ENCODE measurements at regions not wholly inside any gene's neighbourhood (a gene's known extent, or its start where the extent isn't known, plus 50 kb on each side); places are given as distances from the start of the nearest gene placed in this dataset.
A peak's percentile ranks its signal among the peaks of the same experiment; 100 is the strongest.
"Not testable (repeated sequence)": the region's sequence is repeated elsewhere in the genome, so short reads cannot be mapped to it uniquely, and the experiment has no call there.

DNA sequence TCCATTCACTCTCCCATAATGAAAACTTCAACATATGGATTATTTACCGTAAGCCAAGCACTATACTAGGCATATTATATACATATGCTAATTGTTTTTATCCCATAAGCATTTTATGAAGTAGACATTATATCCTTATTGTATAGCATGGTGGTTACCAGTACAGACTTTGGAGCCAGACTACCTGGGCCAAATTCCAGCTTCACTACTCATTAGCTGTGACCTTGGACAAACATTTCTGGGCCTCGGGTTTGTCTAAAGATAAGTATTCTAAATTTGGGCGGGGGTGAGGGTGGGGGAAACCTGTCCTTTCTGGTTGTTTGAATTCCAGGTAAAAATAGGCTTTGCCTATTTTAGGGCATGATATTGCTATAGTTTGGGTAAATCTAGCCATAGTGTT is 66.5 kb upstream of the P2RY1 start:
- ATAC-seq (ENCODE audit: low read depth in 2 of 2) (no peak), DNase-seq (no peak)
- Mint-ChIP-seq H3K9me3 (peaks cover 5 to 19% (median 14%) of the 10 kb centered on the region in 7 donors), H3K4me1 (no peaks in the 10 kb centered on the region), H3K27me3 (peaks cover 0 to 8% (median 0%) of the 10 kb centered on the region in 3 donors), H3K27ac (no peak overlapping the region), H3K36me3 (peaks cover 2 to 7% of the 10 kb centered on the region in 2 donors), H3K4me3 (no peak overlapping the region)

DNA sequence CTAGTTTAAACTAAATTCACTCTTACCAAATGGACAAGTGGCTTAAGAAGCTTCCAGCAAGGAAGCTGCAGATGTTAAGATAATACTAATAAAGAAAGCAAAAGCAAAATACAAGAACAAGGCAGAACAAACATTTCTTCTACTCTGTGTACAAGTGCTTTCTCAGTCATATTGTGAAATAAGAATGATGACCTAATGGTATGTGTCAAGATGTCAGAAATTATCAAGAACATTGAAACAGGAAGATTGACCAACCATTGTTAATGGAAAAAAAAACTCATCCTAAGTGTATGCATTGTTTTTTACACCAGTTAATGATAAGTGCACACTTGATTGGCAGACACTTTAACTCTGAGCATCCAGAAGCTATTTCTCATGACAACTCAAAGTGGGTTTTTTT is 65.4 kb upstream of the P2RY1 start:
- Mint-ChIP-seq H3K36me3 (peaks cover 0 to 5% of the 10 kb centered on the region in 2 donors), H3K27ac (no peak overlapping the region), H3K9me3 (peaks cover 5 to 12% (median 8%) of the 10 kb centered on the region in 7 donors), H3K4me1 (peaks cover 0 to 5% (median 0%) of the 10 kb centered on the region in 3 donors), H3K4me3 (no peak overlapping the region), H3K27me3 (peaks cover 0 to 8% (median 0%) of the 10 kb centered on the region in 3 donors)
- ATAC-seq (ENCODE audit: low read depth in 2 of 2) (no peak), DNase-seq (no peak)

DNA sequence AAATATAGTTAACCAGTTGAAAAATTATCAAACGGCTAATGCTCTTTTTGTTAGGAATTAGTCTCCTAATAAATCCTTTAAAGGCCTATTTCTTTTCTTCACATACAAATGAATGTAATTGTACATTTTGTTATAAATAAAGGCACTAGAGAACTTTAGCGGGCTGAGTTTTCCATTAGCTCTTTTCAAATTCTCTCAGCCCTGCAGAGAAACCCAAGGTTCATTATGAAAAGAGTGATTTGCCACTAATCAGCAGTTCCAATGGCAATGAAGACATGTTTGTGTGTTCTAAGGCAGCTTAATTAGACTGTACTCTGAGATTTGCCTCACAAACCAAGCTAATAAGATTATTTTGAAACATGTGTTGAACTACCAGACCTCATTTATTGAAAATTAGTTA is 64.6 kb upstream of the P2RY1 start:
- Mint-ChIP-seq H3K4me1 (peaks cover 0 to 7% (median 0%) of the 10 kb centered on the region in 3 donors), H3K36me3 (peaks cover 0 to 5% of the 10 kb centered on the region in 2 donors), H3K27ac (no peak overlapping the region), H3K4me3 (no peak overlapping the region), H3K27me3 (peaks cover 0 to 2% (median 0%) of the 10 kb centered on the region in 3 donors), H3K9me3 (peaks cover 0 to 6% (median 3%) of the 10 kb centered on the region in 7 donors)
- ATAC-seq (ENCODE audit: low read depth in 2 of 2) (no peak), DNase-seq (no peak)

DNA sequence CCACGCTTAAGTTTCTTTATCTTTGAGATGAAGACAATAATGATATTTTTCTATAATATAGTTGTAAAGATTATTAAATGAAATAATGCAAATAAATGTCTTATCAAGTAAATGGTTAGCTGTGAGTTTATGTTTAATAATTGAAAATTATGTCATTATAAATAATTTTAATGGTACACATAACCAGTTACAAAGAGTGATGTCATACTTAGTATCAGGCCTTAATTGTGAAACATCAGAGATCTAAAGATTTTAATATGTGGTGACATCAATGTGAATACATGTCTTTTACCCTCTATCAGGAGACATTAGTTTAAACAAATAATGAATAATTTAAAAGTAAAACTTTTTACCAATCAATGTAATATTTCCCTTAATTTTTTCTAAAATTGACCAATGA is 63.8 kb upstream of the P2RY1 start:
- Mint-ChIP-seq H3K27ac (no peak overlapping the region), H3K4me1 (peaks cover 0 to 7% (median 0%) of the 10 kb centered on the region in 3 donors), H3K36me3 (peaks cover 0 to 5% of the 10 kb centered on the region in 2 donors), H3K27me3 (no peaks in the 10 kb centered on the region), H3K4me3 (no peak overlapping the region), H3K9me3 (peaks cover 0 to 6% (median 0%) of the 10 kb centered on the region in 7 donors)
- DNase-seq (no peak), ATAC-seq (ENCODE audit: low read depth in 2 of 2) (no peak)

DNA sequence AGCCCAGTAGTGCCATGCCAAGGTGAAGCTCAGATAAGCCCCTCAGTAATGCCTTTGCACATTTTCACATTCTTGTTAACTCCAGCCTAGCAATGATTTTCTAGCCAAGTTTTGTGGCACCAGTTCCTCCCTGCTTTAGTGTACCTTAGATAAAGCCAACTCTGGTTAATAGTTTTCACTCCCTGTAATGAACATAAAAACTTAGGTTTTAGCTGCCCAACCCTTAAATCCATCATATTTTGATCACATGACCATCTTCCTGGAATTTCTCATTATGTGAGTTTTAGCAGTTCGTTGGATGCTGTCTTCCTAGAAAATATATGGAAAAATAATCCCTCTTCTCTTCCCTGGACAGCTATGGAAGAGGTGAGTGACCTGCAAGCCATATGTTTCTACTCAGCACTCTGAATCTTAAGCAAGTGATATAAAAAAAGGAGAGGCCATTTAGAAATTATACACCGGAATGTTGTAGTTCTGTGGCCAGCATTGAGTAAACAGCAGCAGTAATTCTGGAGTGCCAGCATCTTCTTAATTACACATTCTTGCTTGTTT is 62.2 kb upstream of the P2RY1 start:
- H3K4me3 Mint-ChIP-seq, result no peak overlapping the region
- H3K27ac Mint-ChIP-seq, result no peak overlapping the region
- ATAC-seq (ENCODE audit: low read depth in 2 of 2), result no peak
- H3K4me1 Mint-ChIP-seq, result peaks cover 0 to 7% (median 0%) of the 10 kb centered on the region in 3 donors
- no peak for DNase-seq
- H3K9me3 Mint-ChIP-seq, result peaks cover 0 to 9% (median 4%) of the 10 kb centered on the region in 7 donors
- no peaks in the 10 kb centered on the region for H3K27me3 Mint-ChIP-seq
- peaks cover 0 to 5% of the 10 kb centered on the region in 2 donors for H3K36me3 Mint-ChIP-seq

DNA sequence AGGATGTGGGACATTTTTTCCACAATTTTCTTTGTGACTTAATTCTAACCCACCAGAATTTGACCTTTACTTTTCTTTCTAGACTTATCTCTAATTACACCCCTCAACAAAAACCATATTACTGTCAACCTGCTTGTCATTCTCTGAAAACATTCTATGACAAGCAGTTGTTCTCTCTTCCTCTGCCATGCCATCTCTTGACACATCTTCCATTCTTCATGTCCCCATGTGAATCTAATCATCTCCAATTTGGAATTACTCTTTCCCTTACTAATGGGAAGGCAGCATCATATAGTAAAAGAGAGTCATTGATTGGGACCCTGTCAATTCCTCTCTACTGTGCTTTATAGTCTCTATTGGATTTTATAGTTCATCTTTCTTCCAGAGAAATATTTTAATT is 61.3 kb upstream of the P2RY1 start:
- ATAC-seq (ENCODE audit: low read depth in 2 of 2), result no peak
- Mint-ChIP-seq H3K4me1 (peaks cover 0 to 7% (median 0%) of the 10 kb centered on the region in 3 donors), H3K36me3 (peaks cover 0 to 5% of the 10 kb centered on the region in 2 donors), H3K27ac (peak overlapping the region in 1 of 6 donors; percentile 3), H3K4me3 (no peak overlapping the region), H3K27me3 (no peaks in the 10 kb centered on the region), H3K9me3 (peaks cover 0 to 6% (median 3%) of the 10 kb centered on the region in 7 donors)
- no peak for DNase-seq

DNA sequence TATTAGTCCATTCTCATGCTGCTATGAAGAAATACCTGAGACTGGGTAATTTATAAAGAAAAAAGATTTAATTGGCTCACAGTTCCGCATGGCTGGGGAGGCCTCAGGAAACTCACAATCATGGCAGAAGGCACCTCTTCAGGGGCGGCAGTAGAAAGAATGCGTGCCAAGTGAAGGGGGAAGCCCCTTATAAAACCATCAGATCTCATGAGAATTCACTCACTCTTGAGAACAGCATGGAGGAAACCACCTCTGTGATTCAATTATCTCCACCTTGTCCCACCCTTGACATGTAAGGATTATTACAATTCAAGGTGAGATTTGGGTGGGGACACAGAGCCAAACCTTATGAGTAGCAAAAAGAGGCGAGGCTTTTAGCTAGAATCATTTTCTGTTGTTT is 60.7 kb upstream of the P2RY1 start:
- not testable (repeated sequence) for H3K9me3 Mint-ChIP-seq, H3K36me3 Mint-ChIP-seq, H3K4me3 Mint-ChIP-seq, H3K27ac Mint-ChIP-seq, H3K27me3 Mint-ChIP-seq, H3K4me1 Mint-ChIP-seq, DNase-seq
- peak; percentile 21 to 27 for ATAC-seq (ENCODE audit: low read depth in 2 of 2)

DNA sequence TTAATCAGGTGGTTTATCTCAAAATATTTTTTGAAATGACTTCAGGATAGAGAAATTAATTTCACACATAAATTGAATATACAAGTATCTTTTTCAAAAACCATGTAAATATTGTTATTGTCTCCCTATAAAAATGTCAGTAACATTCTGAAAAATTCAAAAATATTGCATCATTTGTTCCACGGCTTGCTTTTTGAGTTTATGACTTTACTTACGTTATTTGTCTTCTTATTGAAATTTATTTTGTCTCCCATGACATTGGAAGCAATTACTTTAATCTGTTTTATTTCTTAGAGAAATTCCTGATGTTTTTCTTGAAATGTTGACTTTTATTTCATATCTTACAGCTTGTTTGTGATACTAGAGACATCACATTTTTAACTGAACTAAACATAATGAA is 56.9 kb upstream of the P2RY1 start:
- H3K36me3 Mint-ChIP-seq, result peaks cover 0 to 5% of the 10 kb centered on the region in 2 donors
- H3K4me3 Mint-ChIP-seq, result no peak overlapping the region
- peaks cover 0 to 7% (median 0%) of the 10 kb centered on the region in 3 donors for H3K4me1 Mint-ChIP-seq
- no peak overlapping the region for H3K27ac Mint-ChIP-seq
- DNase-seq, result no peak
- H3K27me3 Mint-ChIP-seq, result no peaks in the 10 kb centered on the region
- H3K9me3 Mint-ChIP-seq, result peaks cover 0 to 6% (median 3%) of the 10 kb centered on the region in 7 donors
- ATAC-seq (ENCODE audit: low read depth in 2 of 2), result no peak

DNA sequence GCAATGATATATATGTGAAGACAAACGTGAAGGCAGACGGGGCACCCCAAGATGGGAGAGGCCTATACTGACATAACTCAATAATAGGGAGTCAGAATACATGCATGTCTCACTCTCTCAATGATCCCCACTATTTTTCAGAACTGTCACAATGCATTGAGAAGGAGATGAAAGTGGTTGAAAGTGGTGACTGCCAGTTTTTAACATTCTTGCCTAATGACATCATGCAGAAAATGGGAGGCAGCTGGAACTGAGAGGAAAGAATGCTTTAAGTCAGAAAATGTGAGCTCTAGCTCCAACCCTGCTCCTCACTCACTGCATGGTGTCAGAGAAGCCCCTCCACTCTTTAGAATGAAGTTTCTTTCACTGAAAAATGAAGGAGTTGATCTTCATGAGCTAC is 55.3 kb upstream of the P2RY1 start:
- H3K9me3 Mint-ChIP-seq, result peaks cover 0 to 6% (median 3%) of the 10 kb centered on the region in 7 donors
- H3K4me3 Mint-ChIP-seq, result no peak overlapping the region
- H3K4me1 Mint-ChIP-seq, result peaks cover 0 to under 1% (median 0%) of the 10 kb centered on the region in 3 donors
- no peak for ATAC-seq (ENCODE audit: low read depth in 2 of 2)
- H3K27me3 Mint-ChIP-seq, result peaks cover 0 to 5% (median 0%) of the 10 kb centered on the region in 3 donors
- DNase-seq, result no peak
- no peaks in the 10 kb centered on the region for H3K36me3 Mint-ChIP-seq
- no peak overlapping the region for H3K27ac Mint-ChIP-seq

DNA sequence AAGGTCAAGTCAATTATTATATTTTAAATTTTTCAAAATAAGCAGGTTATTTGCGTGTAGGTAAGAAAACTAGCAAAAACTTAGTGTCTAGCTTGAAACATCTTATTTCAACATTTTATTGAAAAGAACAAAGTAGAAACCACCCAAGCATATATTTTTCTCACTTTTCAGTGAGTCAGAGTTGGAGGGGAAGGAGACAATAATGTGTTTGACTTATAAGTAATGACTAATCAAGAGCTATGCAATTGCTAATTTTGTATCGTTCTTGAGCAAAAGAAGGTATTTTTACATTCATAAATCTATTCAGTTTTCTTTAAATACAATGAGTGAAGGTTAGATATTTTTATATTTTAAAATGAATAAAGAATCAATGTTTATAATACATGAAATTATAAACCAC is 54.4 kb upstream of the P2RY1 start:
- Mint-ChIP-seq H3K4me1 (no peaks in the 10 kb centered on the region), H3K9me3 (peaks cover 0 to 6% (median 3%) of the 10 kb centered on the region in 7 donors), H3K27ac (no peak overlapping the region), H3K36me3 (no peaks in the 10 kb centered on the region), H3K4me3 (no peak overlapping the region), H3K27me3 (peaks cover 8% of the 10 kb centered on the region in 3 donors)
- no peak for ATAC-seq (ENCODE audit: low read depth in 2 of 2)
- DNase-seq, result no peak

DNA sequence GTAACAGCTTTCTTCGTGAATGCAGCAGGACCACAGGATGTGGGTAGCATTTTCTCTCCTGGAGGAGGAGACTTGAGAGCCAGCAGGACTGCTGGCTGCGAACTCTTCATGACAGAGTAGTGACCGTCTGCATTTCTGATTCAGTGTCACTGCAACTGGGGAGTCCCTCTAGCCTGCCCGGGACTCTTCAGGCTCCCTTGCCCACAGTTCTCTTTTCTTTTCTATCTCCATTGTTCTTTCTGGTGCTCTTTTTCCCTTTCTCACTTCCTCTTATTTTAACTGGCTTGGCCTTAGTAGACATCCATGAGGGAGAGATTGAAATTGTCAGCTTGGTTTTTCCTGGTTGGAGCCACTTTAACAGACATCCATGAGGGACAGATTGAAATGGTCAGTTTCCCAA is 49.9 kb upstream of the P2RY1 start:
- DNase-seq (no peak), ATAC-seq (ENCODE audit: low read depth in 2 of 2) (no peak)
- H3K36me3 Mint-ChIP-seq, result no peaks in the 10 kb centered on the region
- peaks cover 8 to 11% (median 10%) of the 10 kb centered on the region in 3 donors for H3K27me3 Mint-ChIP-seq
- peaks cover 0 to 17% (median 3%) of the 10 kb centered on the region in 7 donors for H3K9me3 Mint-ChIP-seq
- no peak overlapping the region for H3K27ac Mint-ChIP-seq
- H3K4me3 Mint-ChIP-seq, result no peak overlapping the region
- H3K4me1 Mint-ChIP-seq, result no peaks in the 10 kb centered on the region

Measured in naive B cell (primary cell).